ENCODE measurements at regions not wholly inside any gene's neighbourhood (a gene's known extent, or its start where the extent isn't known, plus 50 kb on each side); places are given as distances from the start of the nearest gene placed in this dataset.

GRCh38 chr6:137637121-137637520, 142.9 kb upstream of the OLIG3 start:
- TF ChIP-seq EZH2 (IDR thresholded peaks at IDR 0.05) = no peak
- TF ChIP-seq POLR2AphosphoS5 (IDR thresholded peaks at IDR 0.05; ENCODE audit: borderline replicate concordance, low read depth, low read length) = no peak
